RPMI8226 (cell line): ENCODE measurements at regions not wholly inside any gene's neighbourhood (a gene's known extent, or its start where the extent isn't known, plus 50 kb on each side); places are given as distances from the start of the nearest gene placed in this dataset.
A peak's percentile ranks its signal among the peaks of the same experiment; 100 is the strongest.

Source experiments
- DNase-seq: peaks from one replicate; pipeline ENCODE4 v3.0.0-alpha.2; 2015

GRCh38 chr10:107444443-107444842 lies 279.9 kb upstream of the SORCS1 start:
- no peak for DNase-seq

- DNase-seq = no peak
These were observed 279.3 kb upstream of the SORCS1 start for GRCh38 chr10:107443813-107444212.

GRCh38 chr10:107443326-107443725 lies 278.8 kb upstream of the SORCS1 start:
- DNase-seq = no peak

- no peak for DNase-seq
These were observed 277.6 kb upstream of the SORCS1 start for GRCh38 chr10:107442035-107442505.

GRCh38 chr10:107440741-107441140 lies 276.2 kb upstream of the SORCS1 start:
- DNase-seq = no peak

GRCh38 chr10:107437921-107438320 lies 273.4 kb upstream of the SORCS1 start:
- DNase-seq = no peak

- DNase-seq = no peak
These were observed 272.1 kb upstream of the SORCS1 start for GRCh38 chr10:107436568-107436967.

GRCh38 chr10:107434854-107435253 lies 270.3 kb upstream of the SORCS1 start:
- no peak for DNase-seq

- DNase-seq = no peak
These were observed 269.7 kb upstream of the SORCS1 start for GRCh38 chr10:107434201-107434600.

- DNase-seq = no peak
These were observed 269.1 kb upstream of the SORCS1 start for GRCh38 chr10:107433605-107434004.

- DNase-seq = no peak
These were observed 265.9 kb upstream of the SORCS1 start for GRCh38 chr10:107430446-107430845.

GRCh38 chr10:107427016-107427415 lies 262.5 kb upstream of the SORCS1 start:
- no peak for DNase-seq

GRCh38 chr10:107425931-107426553 lies 261.5 kb upstream of the SORCS1 start:
- DNase-seq = no peak

- DNase-seq = no peak
These were observed 260.1 kb upstream of the SORCS1 start for GRCh38 chr10:107424628-107425027.

- DNase-seq = no peak
These were observed 259.4 kb upstream of the SORCS1 start for GRCh38 chr10:107423903-107424302.

- DNase-seq = no peak
These were observed 258.2 kb upstream of the SORCS1 start for GRCh38 chr10:107422681-107423080.

GRCh38 chr10:107420196-107420595 lies 255.7 kb upstream of the SORCS1 start:
- DNase-seq = no peak

- DNase-seq = no peak
These were observed 253.7 kb upstream of the SORCS1 start for GRCh38 chr10:107418085-107418806.

- no peak for DNase-seq
These were observed 252.9 kb upstream of the SORCS1 start for GRCh38 chr10:107417446-107417845.

GRCh38 chr10:107415446-107415845 lies 250.9 kb upstream of the SORCS1 start:
- DNase-seq = no peak

GRCh38 chr10:107413971-107414370 lies 249.5 kb upstream of the SORCS1 start:
- DNase-seq = no peak

- DNase-seq = peak; percentile 13
These were observed 245.0 kb upstream of the SORCS1 start for GRCh38 chr10:107409522-107409921.

GRCh38 chr10:107398115-107398514 lies 233.6 kb upstream of the SORCS1 start:
- DNase-seq = no peak

GRCh38 chr10:107391901-107392300 lies 227.4 kb upstream of the SORCS1 start:
- DNase-seq = no peak

- DNase-seq = no peak
These were observed 226.1 kb upstream of the SORCS1 start for GRCh38 chr10:107390563-107390962.
